Left renal cortex interstitium (tissue), 4 donors: ENCODE measurements at regions not wholly inside any gene's neighbourhood (a gene's known extent, or its start where the extent isn't known, plus 50 kb on each side); places are given as distances from the start of the nearest gene placed in this dataset.
"Not testable (repeated sequence)": the region's sequence is repeated elsewhere in the genome, so short reads cannot be mapped to it uniquely, and the experiment has no call there.

ENCODE experiments used
- DNase-seq, 4 donors: peaks; one replicate each; pipeline ENCODE4 v3.0.0-alpha.2; 2013; ENCODE audit warnings: low read depth in 4 of 4, low spot score in 2 of 4, missing footprints in 1 of 4

GRCh38 chr11:25159341-25159740 lies 662.5 kb downstream of the LUZP2 start:
- no peak for DNase-seq

- DNase-seq, result no peak
Measured at GRCh38 chr11:25163421-25163820, 666.6 kb downstream of the LUZP2 start.

- DNase-seq, result no peak
Measured at GRCh38 chr11:25180187-25180586, 683.3 kb downstream of the LUZP2 start.

- no peak for DNase-seq
Measured at GRCh38 chr11:25183411-25183810, 686.6 kb downstream of the LUZP2 start.

GRCh38 chr11:25197515-25197914 lies 700.7 kb downstream of the LUZP2 start:
- no peak for DNase-seq

GRCh38 chr11:25198704-25199103 lies 701.9 kb downstream of the LUZP2 start:
- DNase-seq, result no peak

- DNase-seq, result no peak
Measured at GRCh38 chr11:25200925-25201324, 704.1 kb downstream of the LUZP2 start.

GRCh38 chr11:25206762-25207161 lies 709.9 kb downstream of the LUZP2 start:
- no peak for DNase-seq

GRCh38 chr11:25211635-25212254 lies 714.9 kb downstream of the LUZP2 start:
- DNase-seq, result no peak

- DNase-seq, result no peak
Measured at GRCh38 chr11:25214535-25215176, 717.8 kb downstream of the LUZP2 start.

- no peak for DNase-seq
Measured at GRCh38 chr11:25218036-25218435, 721.2 kb downstream of the LUZP2 start.

- no peak for DNase-seq
Measured at GRCh38 chr11:25225078-25225477, 728.2 kb downstream of the LUZP2 start.

- no peak for DNase-seq
Measured at GRCh38 chr11:25242928-25243327, 746.1 kb downstream of the LUZP2 start.

GRCh38 chr11:25244126-25244525 lies 747.3 kb downstream of the LUZP2 start:
- no peak for DNase-seq

- DNase-seq, result no peak
Measured at GRCh38 chr11:25247336-25247735, 750.5 kb downstream of the LUZP2 start.

- no peak for DNase-seq
Measured at GRCh38 chr11:25252854-25253253, 756.0 kb downstream of the LUZP2 start.

GRCh38 chr11:25263861-25264260 lies 767.0 kb downstream of the LUZP2 start:
- DNase-seq, result not testable (repeated sequence)

GRCh38 chr11:25271301-25271700 lies 774.4 kb downstream of the LUZP2 start:
- DNase-seq, result no peak

GRCh38 chr11:25272214-25272613 lies 775.4 kb downstream of the LUZP2 start:
- no peak for DNase-seq

- not testable (repeated sequence) for DNase-seq
Measured at GRCh38 chr11:25280821-25281220, 784.0 kb downstream of the LUZP2 start.

GRCh38 chr11:25293166-25293565 lies 796.3 kb downstream of the LUZP2 start:
- DNase-seq, result no peak

- DNase-seq, result no peak
Measured at GRCh38 chr11:25298450-25298849, 801.6 kb downstream of the LUZP2 start.

GRCh38 chr11:25309818-25310217 lies 813.0 kb downstream of the LUZP2 start:
- DNase-seq, result no peak
